GM10266 (cell line): ENCODE measurements at regions not wholly inside any gene's neighbourhood (a gene's known extent, or its start where the extent isn't known, plus 50 kb on each side); places are given as distances from the start of the nearest gene placed in this dataset.

ENCODE experiments used
- DNase-seq: peaks from one replicate; pipeline ENCODE4 v3.0.0; 2012; ENCODE audit errors: extremely low spot score
- TF ChIP-seq, protein P1 (sequence below): IDR thresholded peaks from 2 replicates; pipeline ENCODE4 v1.5.1; 2012; ENCODE audit warnings: mild to moderate bottlenecking, low read depth; ENCODE audit not compliant: control insufficient read depth, insufficient read depth; ENCODE audit errors: missing control alignments

DNA sequence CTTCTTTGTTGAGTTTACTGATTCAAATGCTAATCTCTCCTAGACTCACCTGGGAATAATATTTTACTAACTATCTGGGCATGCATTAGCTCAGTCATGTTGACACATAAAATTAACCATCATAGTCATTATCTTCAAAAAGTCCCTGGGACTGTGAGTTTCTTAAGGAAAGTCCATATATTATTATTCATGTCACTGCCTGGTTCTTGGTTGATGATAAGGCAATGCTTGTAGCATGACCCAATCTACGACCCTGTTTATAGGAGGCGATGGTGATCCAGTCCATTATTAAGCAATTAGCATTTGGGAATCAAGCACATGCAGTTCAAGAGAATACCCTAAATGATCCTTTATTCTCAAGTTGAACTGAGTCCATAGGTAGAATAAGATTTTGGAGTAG, 54.8 kb upstream of the MPHOSPH6 start:
- TF ChIP-seq, protein P1, sequence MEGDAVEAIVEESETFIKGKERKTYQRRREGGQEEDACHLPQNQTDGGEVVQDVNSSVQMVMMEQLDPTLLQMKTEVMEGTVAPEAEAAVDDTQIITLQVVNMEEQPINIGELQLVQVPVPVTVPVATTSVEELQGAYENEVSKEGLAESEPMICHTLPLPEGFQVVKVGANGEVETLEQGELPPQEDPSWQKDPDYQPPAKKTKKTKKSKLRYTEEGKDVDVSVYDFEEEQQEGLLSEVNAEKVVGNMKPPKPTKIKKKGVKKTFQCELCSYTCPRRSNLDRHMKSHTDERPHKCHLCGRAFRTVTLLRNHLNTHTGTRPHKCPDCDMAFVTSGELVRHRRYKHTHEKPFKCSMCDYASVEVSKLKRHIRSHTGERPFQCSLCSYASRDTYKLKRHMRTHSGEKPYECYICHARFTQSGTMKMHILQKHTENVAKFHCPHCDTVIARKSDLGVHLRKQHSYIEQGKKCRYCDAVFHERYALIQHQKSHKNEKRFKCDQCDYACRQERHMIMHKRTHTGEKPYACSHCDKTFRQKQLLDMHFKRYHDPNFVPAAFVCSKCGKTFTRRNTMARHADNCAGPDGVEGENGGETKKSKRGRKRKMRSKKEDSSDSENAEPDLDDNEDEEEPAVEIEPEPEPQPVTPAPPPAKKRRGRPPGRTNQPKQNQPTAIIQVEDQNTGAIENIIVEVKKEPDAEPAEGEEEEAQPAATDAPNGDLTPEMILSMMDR, result no peak
- no peak for DNase-seq

DNA sequence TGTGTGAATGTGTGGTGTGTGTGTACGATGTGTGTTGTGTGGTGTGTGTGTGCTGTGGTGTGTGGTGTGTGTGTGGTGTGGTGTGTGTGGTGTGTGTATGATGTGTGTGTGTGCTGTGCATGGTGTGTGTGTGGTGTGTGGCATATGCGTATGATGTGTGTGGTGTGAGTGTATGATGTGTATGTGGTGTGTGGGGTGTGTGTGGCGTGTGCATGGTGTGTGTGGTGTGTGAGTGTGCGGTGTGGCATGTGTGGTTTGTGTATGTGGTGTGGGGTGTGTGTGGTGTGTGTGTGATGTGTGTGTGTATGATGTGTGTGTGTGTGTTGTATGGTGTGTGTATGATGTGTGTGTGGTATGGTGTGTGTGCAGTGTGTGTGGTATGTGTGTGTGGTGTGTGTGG, 50.5 kb upstream of the MPHOSPH6 start:
- TF ChIP-seq, protein P1, result no peak
- no peak for DNase-seq
